ENCODE measurements at regions not wholly inside any gene's neighbourhood (a gene's known extent, or its start where the extent isn't known, plus 50 kb on each side); places are given as distances from the start of the nearest gene placed in this dataset.

- Histone ChIP-seq H2AFZ (ENCODE audit: low read depth) (no peak overlapping the region), H3K4me3 (IDR thresholded peaks at IDR 0.05; ENCODE audit: insufficient read depth, low read depth, low read length) (no peak overlapping the region), H3K9ac (no peak overlapping the region), H3K36me3 (ENCODE audit: insufficient read depth) (no peaks in the 10 kb centered on the region), H3K4me1 (ENCODE audit: low read depth, poor library complexity, severe bottlenecking) (no peaks in the 10 kb centered on the region), H3K27ac (no peak overlapping the region), H3K79me2 (ENCODE audit: insufficient read depth, low read depth) (no peaks in the 10 kb centered on the region), H3K27me3 (ENCODE audit: insufficient read depth, low read depth) (no peaks in the 10 kb centered on the region), H3K4me2 (no peak overlapping the region), H4K20me1 (ENCODE audit: insufficient read depth) (no peaks in the 10 kb centered on the region)
- no peak for TF ChIP-seq CTCF (conservative IDR thresholded peaks at IDR 0.05; ENCODE audit: low read depth, low read length)
Observed at GRCh38 chr13:73466561-73466960, 407.8 kb downstream of the KLF5 start.

- no peak for TF ChIP-seq CTCF (conservative IDR thresholded peaks at IDR 0.05; ENCODE audit: low read depth, low read length)
- H3K9ac ChIP-seq = no peak overlapping the region
- no peaks in the 10 kb centered on the region for H4K20me1 ChIP-seq (ENCODE audit: insufficient read depth)
- no peak overlapping the region for H2AFZ ChIP-seq (ENCODE audit: low read depth)
- no peak overlapping the region for H3K4me3 ChIP-seq (IDR thresholded peaks at IDR 0.05; ENCODE audit: insufficient read depth, low read depth, low read length)
- no peaks in the 10 kb centered on the region for H3K79me2 ChIP-seq (ENCODE audit: insufficient read depth, low read depth)
- no peak overlapping the region for H3K27ac ChIP-seq
- H3K36me3 ChIP-seq (ENCODE audit: insufficient read depth) = no peaks in the 10 kb centered on the region
- no peak overlapping the region for H3K4me2 ChIP-seq
- H3K27me3 ChIP-seq (ENCODE audit: insufficient read depth, low read depth) = no peaks in the 10 kb centered on the region
- no peaks in the 10 kb centered on the region for H3K4me1 ChIP-seq (ENCODE audit: low read depth, poor library complexity, severe bottlenecking)
Observed at GRCh38 chr13:73465617-73465971, 406.8 kb downstream of the KLF5 start.

GRCh38 chr13:73464758-73465616, 406.2 kb downstream of the KLF5 start:
- no peaks in the 10 kb centered on the region for H4K20me1 ChIP-seq (ENCODE audit: insufficient read depth)
- no peaks in the 10 kb centered on the region for H3K79me2 ChIP-seq (ENCODE audit: insufficient read depth, low read depth)
- no peak overlapping the region for H3K9ac ChIP-seq
- H3K36me3 ChIP-seq (ENCODE audit: insufficient read depth) = no peaks in the 10 kb centered on the region
- no peak overlapping the region for H2AFZ ChIP-seq (ENCODE audit: low read depth)
- no peaks in the 10 kb centered on the region for H3K27me3 ChIP-seq (ENCODE audit: insufficient read depth, low read depth)
- no peak overlapping the region for H3K4me3 ChIP-seq (IDR thresholded peaks at IDR 0.05; ENCODE audit: insufficient read depth, low read depth, low read length)
- TF ChIP-seq CTCF (conservative IDR thresholded peaks at IDR 0.05; ENCODE audit: low read depth, low read length) = no peak
- H3K27ac ChIP-seq = no peak overlapping the region
- no peaks in the 10 kb centered on the region for H3K4me1 ChIP-seq (ENCODE audit: low read depth, poor library complexity, severe bottlenecking)
- H3K4me2 ChIP-seq = no peak overlapping the region

GRCh38 chr13:73462241-73462640, 403.4 kb downstream of the KLF5 start:
- Histone ChIP-seq H2AFZ (ENCODE audit: low read depth) (no peak overlapping the region), H3K27ac (no peak overlapping the region), H3K4me2 (no peak overlapping the region), H3K27me3 (ENCODE audit: insufficient read depth, low read depth) (no peaks in the 10 kb centered on the region), H4K20me1 (ENCODE audit: insufficient read depth) (no peaks in the 10 kb centered on the region), H3K4me3 (IDR thresholded peaks at IDR 0.05; ENCODE audit: insufficient read depth, low read depth, low read length) (no peak overlapping the region), H3K36me3 (ENCODE audit: insufficient read depth) (no peaks in the 10 kb centered on the region), H3K9ac (no peak overlapping the region), H3K4me1 (ENCODE audit: low read depth, poor library complexity, severe bottlenecking) (no peaks in the 10 kb centered on the region), H3K79me2 (ENCODE audit: insufficient read depth, low read depth) (no peaks in the 10 kb centered on the region)
- no peak for TF ChIP-seq CTCF (conservative IDR thresholded peaks at IDR 0.05; ENCODE audit: low read depth, low read length)
